HG02571 (cell line): ENCODE measurements at regions not wholly inside any gene's neighbourhood (a gene's known extent, or its start where the extent isn't known, plus 50 kb on each side); places are given as distances from the start of the nearest gene placed in this dataset.

Experiments used
- ATAC-seq: cut with Tn5 transposase; IDR thresholded peaks from one replicate; pipeline ENCODE4 v1.9.1; 2021; ENCODE audit warnings: mild to moderate bottlenecking, moderate library complexity; ENCODE audit not compliant: unreplicated experiment

GRCh38 chr2:163373496-163373895, 362.3 kb downstream of the FIGN start:
- ATAC-seq, result no peak

GRCh38 chr2:163370169-163370886, 365.5 kb downstream of the FIGN start:
- no peak for ATAC-seq

GRCh38 chr2:163369111-163369510, 366.7 kb downstream of the FIGN start:
- ATAC-seq, result no peak

GRCh38 chr2:163368655-163369054, 367.2 kb downstream of the FIGN start:
- no peak for ATAC-seq

GRCh38 chr2:163367825-163368582, 367.8 kb downstream of the FIGN start:
- ATAC-seq, result no peak

GRCh38 chr2:163364736-163365135, 371.1 kb downstream of the FIGN start:
- ATAC-seq, result no peak

GRCh38 chr2:163353551-163353950, 382.3 kb downstream of the FIGN start:
- ATAC-seq, result no peak

- no peak for ATAC-seq
These were observed 383.8 kb downstream of the FIGN start for GRCh38 chr2:163351966-163352365.

- no peak for ATAC-seq
These were observed 384.7 kb downstream of the FIGN start for GRCh38 chr2:163351143-163351542.

- ATAC-seq, result no peak
These were observed 386.9 kb downstream of the FIGN start for GRCh38 chr2:163348857-163349380.

- no peak for ATAC-seq
These were observed 387.6 kb downstream of the FIGN start for GRCh38 chr2:163347982-163348856.

GRCh38 chr2:163345795-163346573, 389.8 kb downstream of the FIGN start:
- peak; percentile 75 for ATAC-seq

- ATAC-seq, result no peak
These were observed 392.5 kb downstream of the FIGN start for GRCh38 chr2:163343316-163343715.

- no peak for ATAC-seq
These were observed 394.4 kb downstream of the FIGN start for GRCh38 chr2:163341426-163341825.

GRCh38 chr2:163338270-163338669, 397.5 kb downstream of the FIGN start:
- ATAC-seq, result no peak

- ATAC-seq, result no peak
These were observed 411.1 kb downstream of the FIGN start for GRCh38 chr2:163324677-163325076.

GRCh38 chr2:163319006-163319405, 416.8 kb downstream of the FIGN start:
- no peak for ATAC-seq

GRCh38 chr2:163314712-163315111, 421.1 kb downstream of the FIGN start:
- ATAC-seq, result no peak

- ATAC-seq, result no peak
These were observed 423.1 kb downstream of the FIGN start for GRCh38 chr2:163312713-163313112.

GRCh38 chr2:163306647-163307046, 429.2 kb downstream of the FIGN start:
- no peak for ATAC-seq
